ENCODE measurements at regions not wholly inside any gene's neighbourhood (a gene's known extent, or its start where the extent isn't known, plus 50 kb on each side); places are given as distances from the start of the nearest gene placed in this dataset.

- no peak for TF ChIP-seq POLR2A (IDR thresholded peaks at IDR 0.05; ENCODE audit: low read depth, low read length)
- TF ChIP-seq POLR2AphosphoS5 (IDR thresholded peaks at IDR 0.05; ENCODE audit: low read depth, low read length): no peak
These were observed 57.1 kb upstream of the MID1 start for GRCh38 chrX:10677490-10677889.
